ENCODE measurements at regions not wholly inside any gene's neighbourhood (a gene's known extent, or its start where the extent isn't known, plus 50 kb on each side); places are given as distances from the start of the nearest gene placed in this dataset.

GRCh38 chr3:74691946-74692345, 77.5 kb upstream of the CNTN3 start:
- DNase-seq = no peak

- no peak for DNase-seq
Measured at GRCh38 chr3:74673326-74673725, 58.9 kb upstream of the CNTN3 start.

- DNase-seq = no peak
Measured at GRCh38 chr3:74664606-74665005, 50.1 kb upstream of the CNTN3 start.

All from NCI-H524 (cell line).